ENCODE measurements at regions not wholly inside any gene's neighbourhood (a gene's known extent, or its start where the extent isn't known, plus 50 kb on each side); places are given as distances from the start of the nearest gene placed in this dataset.

DNA sequence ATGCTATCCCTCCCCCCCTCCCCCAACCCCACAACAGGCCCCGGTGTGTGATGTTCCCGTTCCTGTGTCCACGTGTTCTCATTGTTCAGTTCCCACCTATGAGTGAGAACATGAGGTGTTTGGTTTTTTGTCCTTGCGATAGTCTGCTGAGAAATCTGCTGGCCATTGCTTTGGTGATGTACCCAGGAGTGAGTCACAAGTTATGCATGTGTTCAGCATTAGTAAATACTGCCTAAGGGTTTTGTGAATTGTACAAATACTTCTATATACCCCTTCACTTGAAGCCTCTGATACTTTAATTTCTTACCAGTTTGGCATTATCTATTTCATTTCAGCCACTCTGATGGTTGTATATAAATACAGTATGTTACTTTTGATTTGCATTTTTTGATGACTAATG is 711.3 kb upstream of the GJE1 start:
- no peak for TF ChIP-seq POLR2A (IDR thresholded peaks at IDR 0.05)
- TF ChIP-seq CTCF (IDR thresholded peaks at IDR 0.05) = no peak
